NCI-H1436 (cell line): ENCODE measurements at regions not wholly inside any gene's neighbourhood (a gene's known extent, or its start where the extent isn't known, plus 50 kb on each side); places are given as distances from the start of the nearest gene placed in this dataset.

Source experiments
- DNase-seq: peaks from one replicate; lab custom pipeline; 2025; lab: John Stamatoyannopoulos, UW

- no peak for DNase-seq
Observed at GRCh38 chr1:182122256-182122912, 60.9 kb upstream of the ZNF648 start.

DNA sequence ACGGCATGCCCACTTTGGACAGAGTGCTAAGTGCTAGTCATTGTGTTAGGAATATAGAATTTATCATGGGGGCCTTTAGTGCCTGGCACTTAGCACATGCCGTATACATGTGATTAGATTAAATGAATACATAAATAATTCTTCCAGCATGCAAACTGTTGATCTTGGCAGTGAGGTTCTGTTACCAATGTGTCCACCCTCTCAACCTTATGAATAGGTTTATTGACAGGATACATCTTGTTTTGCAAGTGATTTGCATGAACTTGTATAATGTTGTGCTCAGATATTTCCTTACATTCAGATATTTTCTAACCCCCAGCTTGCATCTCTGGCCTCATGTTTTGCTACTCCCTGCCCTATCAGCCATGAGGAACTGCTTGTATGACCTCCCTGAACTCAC, 60.3 kb upstream of the ZNF648 start:
- DNase-seq: no peak

- no peak for DNase-seq
Observed at GRCh38 chr1:182120411-182121258, 59.1 kb upstream of the ZNF648 start.

DNA sequence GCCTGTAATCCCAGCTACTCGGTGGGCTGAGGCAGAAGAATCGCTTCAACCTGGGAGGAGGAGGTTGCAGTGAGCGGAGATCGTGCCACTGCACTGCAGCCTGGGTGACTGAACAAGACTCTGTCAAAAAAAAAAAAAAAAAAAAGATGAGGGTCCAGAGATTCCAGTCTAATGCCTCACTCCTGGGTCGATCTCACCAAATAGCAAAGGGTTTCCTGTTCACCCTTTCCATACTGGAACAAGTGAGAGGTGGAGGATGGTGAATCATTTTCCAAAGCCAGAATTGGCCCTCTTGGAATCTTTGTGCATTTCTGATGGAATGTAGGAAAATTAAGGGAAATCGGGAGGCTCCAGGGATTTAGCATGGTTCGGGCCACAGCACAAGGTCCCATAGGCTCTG, 58.1 kb upstream of the ZNF648 start:
- no peak for DNase-seq

GRCh38 chr1:182118851-182119250, 57.3 kb upstream of the ZNF648 start:
- no peak for DNase-seq

DNA sequence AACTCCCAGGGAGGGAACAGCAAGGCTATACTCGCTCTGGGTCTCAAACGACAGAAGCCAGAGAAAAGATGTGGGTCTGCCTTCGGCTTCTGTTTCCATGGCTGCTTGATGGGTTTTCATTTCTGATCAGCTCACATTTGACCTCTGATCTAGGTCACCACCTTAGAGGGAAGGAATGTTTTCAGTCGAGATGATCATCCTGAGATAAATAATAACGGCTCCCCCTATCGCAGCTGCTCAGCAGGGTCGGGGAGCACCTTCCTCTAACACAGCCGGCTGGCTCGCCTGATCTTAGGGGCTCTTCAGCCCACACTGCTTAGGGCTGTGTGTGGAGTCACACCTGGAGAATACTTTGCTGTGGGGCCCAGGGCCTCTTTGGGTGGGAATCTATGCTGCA, 53.1 kb upstream of the ZNF648 start:
- no peak for DNase-seq

- DNase-seq: no peak
Observed at GRCh38 chr1:182113879-182114626, 52.5 kb upstream of the ZNF648 start.

GRCh38 chr1:182111496-182111895, 50.0 kb upstream of the ZNF648 start:
- peak; percentile 14 for DNase-seq
